Calu3 (cell line): ENCODE measurements at regions not wholly inside any gene's neighbourhood (a gene's known extent, or its start where the extent isn't known, plus 50 kb on each side); places are given as distances from the start of the nearest gene placed in this dataset.
"Not testable (repeated sequence)": the region's sequence is repeated elsewhere in the genome, so short reads cannot be mapped to it uniquely, and the experiment has no call there.

Experiments used
- BruUV-seq: library from RNA; stranded (reverse); fragments of 400-500 nt; replicated peaks from 2 replicates; lab custom pipeline; 2021; lab: Mats Ljungman, UMichigan
- CTCF ChIA-PET: fragments of 300-600 bp; sonication (Branson Sonifier 250); formaldehyde crosslinking; loops from one replicate; lab custom pipeline; 2022; ENCODE audit warnings: antibody characterized with exemption; lab: Charles Lee
- DNase-seq: peaks from one replicate; pipeline ENCODE4 v3.0.0; 2022
- H3K27ac Mint-ChIP-seq: one replicate; pipeline ENCODE4 v1.8.0; 2022; ENCODE audit warnings: mixed read lengths; ENCODE audit not compliant: unreplicated experiment
- H3K27me3 Mint-ChIP-seq: one replicate; pipeline ENCODE4 v1.8.0; 2022; ENCODE audit warnings: mixed read lengths; ENCODE audit not compliant: unreplicated experiment
- H3K36me3 Mint-ChIP-seq: one replicate; pipeline ENCODE4 v1.8.0; 2022; ENCODE audit warnings: mild to moderate bottlenecking, moderate library complexity, mixed read lengths; ENCODE audit not compliant: insufficient read depth, unreplicated experiment
- H3K4me1 Mint-ChIP-seq: one replicate; pipeline ENCODE4 v1.8.0; 2022; ENCODE audit warnings: mild to moderate bottlenecking, low read depth, mixed read lengths; ENCODE audit not compliant: unreplicated experiment
- H3K4me3 Mint-ChIP-seq: one replicate; pipeline ENCODE4 v1.8.0; 2022; ENCODE audit warnings: mild to moderate bottlenecking, low read depth, moderate library complexity, mixed read lengths; ENCODE audit not compliant: unreplicated experiment
- H3K9me3 Mint-ChIP-seq: one replicate; pipeline ENCODE4 v1.8.0; 2022; ENCODE audit warnings: low read depth, mixed read lengths; ENCODE audit not compliant: unreplicated experiment
- CTCF ChIP-seq: fragments of 200-600 bp; IDR thresholded peaks from one replicate; pipeline ENCODE4 v1.8.0; 2022; ENCODE audit warnings: antibody characterized with exemption; ENCODE audit not compliant: unreplicated experiment
- intact Hi-C: fragments of 100-400 bp; cut with micrococcal nuclease; formaldehyde crosslinking; loops from one replicate; pipeline ENCODE4 v1.10.0; 2022; ENCODE audit not compliant: unreplicated experiment

- Mint-ChIP-seq H3K36me3 (no peaks in the 10 kb centered on the region), H3K4me3 (no peak overlapping the region), H3K9me3 (no peaks in the 10 kb centered on the region), H3K27me3 (peaks cover 31% of the 10 kb centered on the region), H3K4me1 (no peaks in the 10 kb centered on the region), H3K27ac (no peak overlapping the region)
- DNase-seq = no peak
- intact Hi-C loops = no loop called here
- no peak for TF ChIP-seq CTCF
- no TSS peak for BruUV-seq
- CTCF ChIA-PET = no interaction called here
Observed at GRCh38 chr20:16828666-16829305, 80.6 kb downstream of the OTOR start.

GRCh38 chr20:16835690-16836089 is 87.5 kb downstream of the OTOR start:
- CTCF ChIA-PET, H3K4me1 Mint-ChIP-seq, H3K9me3 Mint-ChIP-seq, DNase-seq, BruUV-seq, intact Hi-C loops, H3K27ac Mint-ChIP-seq, H3K36me3 Mint-ChIP-seq, H3K4me3 Mint-ChIP-seq: not testable (repeated sequence)
- peaks cover 15% of the 10 kb centered on the region for H3K27me3 Mint-ChIP-seq

- no TSS peak for BruUV-seq
Observed at GRCh38 chr20:16842486-16843120, 94.4 kb downstream of the OTOR start.

GRCh38 chr20:16844406-16844805 is 96.2 kb downstream of the OTOR start:
- Mint-ChIP-seq H3K27ac (no peak overlapping the region), H3K9me3 (no peaks in the 10 kb centered on the region), H3K36me3 (no peaks in the 10 kb centered on the region), H3K27me3 (no peaks in the 10 kb centered on the region), H3K4me1 (no peaks in the 10 kb centered on the region), H3K4me3 (no peak overlapping the region)
- no peak for TF ChIP-seq CTCF
- DNase-seq = no peak
- intact Hi-C loops = no loop called here
- BruUV-seq = no TSS peak
- CTCF ChIA-PET = no interaction called here

More at GRCh38 chr20:16842486-16843120, 94.4 kb downstream of the OTOR start:
- no peak overlapping the region for H3K4me3 Mint-ChIP-seq
- H3K36me3 Mint-ChIP-seq = no peaks in the 10 kb centered on the region
- H3K9me3 Mint-ChIP-seq = no peaks in the 10 kb centered on the region
- intact Hi-C loops = no loop called here
- H3K27me3 Mint-ChIP-seq = no peaks in the 10 kb centered on the region
- no peaks in the 10 kb centered on the region for H3K4me1 Mint-ChIP-seq
- no peak for DNase-seq
- CTCF ChIA-PET = no interaction called here
- TF ChIP-seq CTCF = no peak
- no peak overlapping the region for H3K27ac Mint-ChIP-seq

GRCh38 chr20:16846006-16846405 is 97.8 kb downstream of the OTOR start:
- TF ChIP-seq CTCF = no peak
- intact Hi-C loops = no loop called here
- CTCF ChIA-PET = no interaction called here
- no peak for DNase-seq
- H3K4me1 Mint-ChIP-seq = no peaks in the 10 kb centered on the region
- no peak overlapping the region for H3K4me3 Mint-ChIP-seq
- no peaks in the 10 kb centered on the region for H3K9me3 Mint-ChIP-seq
- H3K36me3 Mint-ChIP-seq = no peaks in the 10 kb centered on the region
- H3K27ac Mint-ChIP-seq = no peak overlapping the region
- BruUV-seq = no TSS peak
- no peaks in the 10 kb centered on the region for H3K27me3 Mint-ChIP-seq
